ENCODE measurements at regions not wholly inside any gene's neighbourhood (a gene's known extent, or its start where the extent isn't known, plus 50 kb on each side); places are given as distances from the start of the nearest gene placed in this dataset.

GRCh38 chr12:98253207-98254037 lies 262.0 kb upstream of the TMPO start:
- 51 to 55% methylated on average over 7 of the region's 7 CpGs for WGBS, 2 donors
- TF ChIP-seq POLR2A (IDR thresholded peaks at IDR 0.05) = no peak
- TF ChIP-seq, protein P1, sequence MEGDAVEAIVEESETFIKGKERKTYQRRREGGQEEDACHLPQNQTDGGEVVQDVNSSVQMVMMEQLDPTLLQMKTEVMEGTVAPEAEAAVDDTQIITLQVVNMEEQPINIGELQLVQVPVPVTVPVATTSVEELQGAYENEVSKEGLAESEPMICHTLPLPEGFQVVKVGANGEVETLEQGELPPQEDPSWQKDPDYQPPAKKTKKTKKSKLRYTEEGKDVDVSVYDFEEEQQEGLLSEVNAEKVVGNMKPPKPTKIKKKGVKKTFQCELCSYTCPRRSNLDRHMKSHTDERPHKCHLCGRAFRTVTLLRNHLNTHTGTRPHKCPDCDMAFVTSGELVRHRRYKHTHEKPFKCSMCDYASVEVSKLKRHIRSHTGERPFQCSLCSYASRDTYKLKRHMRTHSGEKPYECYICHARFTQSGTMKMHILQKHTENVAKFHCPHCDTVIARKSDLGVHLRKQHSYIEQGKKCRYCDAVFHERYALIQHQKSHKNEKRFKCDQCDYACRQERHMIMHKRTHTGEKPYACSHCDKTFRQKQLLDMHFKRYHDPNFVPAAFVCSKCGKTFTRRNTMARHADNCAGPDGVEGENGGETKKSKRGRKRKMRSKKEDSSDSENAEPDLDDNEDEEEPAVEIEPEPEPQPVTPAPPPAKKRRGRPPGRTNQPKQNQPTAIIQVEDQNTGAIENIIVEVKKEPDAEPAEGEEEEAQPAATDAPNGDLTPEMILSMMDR (IDR thresholded peaks at IDR 0.05) = no peak
- TF ChIP-seq EP300 (IDR thresholded peaks at IDR 0.05) = no peak
- Histone ChIP-seq H3K27ac (no peak overlapping the region), H3K9me3 (no peaks in the 10 kb centered on the region), H3K27me3 (no peaks in the 10 kb centered on the region), H3K4me3 (no peak overlapping the region), H3K4me1 (no peaks in the 10 kb centered on the region), H3K36me3 (no peaks in the 10 kb centered on the region)
- no peak for DNase-seq (ENCODE audit: low spot score in 2 of 2)

GRCh38 chr12:98256830-98257229 lies 258.6 kb upstream of the TMPO start:
- Histone ChIP-seq H3K36me3 (no peaks in the 10 kb centered on the region), H3K9me3 (no peaks in the 10 kb centered on the region), H3K4me3 (no peak overlapping the region), H3K4me1 (no peaks in the 10 kb centered on the region), H3K27ac (no peak overlapping the region), H3K27me3 (no peaks in the 10 kb centered on the region)
- 94 to 97% methylated on average over 1 of the region's 1 CpG for WGBS, 2 donors
- TF ChIP-seq POLR2A (IDR thresholded peaks at IDR 0.05) = no peak
- TF ChIP-seq, protein P1 (IDR thresholded peaks at IDR 0.05) = no peak
- TF ChIP-seq EP300 (IDR thresholded peaks at IDR 0.05) = no peak
- no peak for DNase-seq (ENCODE audit: low spot score in 2 of 2)

DNA sequence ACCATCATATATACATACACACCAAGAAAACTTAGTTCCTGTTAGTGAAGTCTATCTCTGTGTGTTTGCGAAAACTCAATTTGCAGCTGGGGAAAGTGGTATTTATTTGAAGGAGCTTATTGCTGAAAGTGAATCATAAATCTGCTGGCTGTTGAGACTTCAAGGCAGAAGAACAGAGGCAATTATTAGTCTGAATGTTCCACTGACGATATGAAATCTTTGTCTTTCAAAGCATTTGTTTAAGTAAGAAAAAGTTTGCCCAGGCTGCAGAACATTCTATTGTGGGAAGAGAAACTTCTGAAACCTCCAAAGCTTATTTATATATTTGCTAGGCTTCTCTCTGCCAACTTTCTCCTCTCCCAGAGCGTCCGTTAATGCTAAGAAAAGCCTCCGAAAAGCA lies 255.7 kb upstream of the TMPO start:
- 17 to 23% methylated on average over 5 of the region's 5 CpGs for whole genome bisulfite sequencing, 2 donors

GRCh38 chr12:98260276-98260675 lies 255.1 kb upstream of the TMPO start:
- Histone ChIP-seq H3K27ac (peak overlapping the region in 1 of 4 donors; percentile 26), H3K36me3 (no peaks in the 10 kb centered on the region), H3K27me3 (no peaks in the 10 kb centered on the region), H3K4me3 (no peak overlapping the region), H3K4me1 (no peaks in the 10 kb centered on the region), H3K9me3 (no peaks in the 10 kb centered on the region)
- no peak for DNase-seq (ENCODE audit: low spot score in 2 of 2)
- WGBS, 2 donors = 67 to 77% methylated on average over 5 of the region's 5 CpGs
- TF ChIP-seq POLR2A (IDR thresholded peaks at IDR 0.05) (no peak), EP300 (IDR thresholded peaks at IDR 0.05) (no peak)
- TF ChIP-seq, protein P1 (IDR thresholded peaks at IDR 0.05) = no peak

More for the DNA sequence above, 255.7 kb upstream of the TMPO start:
- H3K27ac ChIP-seq = peak overlapping the region in 1 of 4 donors; percentile 26
- no peak for DNase-seq (ENCODE audit: low spot score in 2 of 2)
- no peaks in the 10 kb centered on the region for H3K4me1 ChIP-seq
- H3K4me3 ChIP-seq = no peak overlapping the region
- no peaks in the 10 kb centered on the region for H3K9me3 ChIP-seq
- H3K36me3 ChIP-seq = no peaks in the 10 kb centered on the region
- no peaks in the 10 kb centered on the region for H3K27me3 ChIP-seq
- TF ChIP-seq EP300 (IDR thresholded peaks at IDR 0.05) (no peak), POLR2A (IDR thresholded peaks at IDR 0.05) (no peak)
- TF ChIP-seq, protein P1 (IDR thresholded peaks at IDR 0.05) = no peak

DNA sequence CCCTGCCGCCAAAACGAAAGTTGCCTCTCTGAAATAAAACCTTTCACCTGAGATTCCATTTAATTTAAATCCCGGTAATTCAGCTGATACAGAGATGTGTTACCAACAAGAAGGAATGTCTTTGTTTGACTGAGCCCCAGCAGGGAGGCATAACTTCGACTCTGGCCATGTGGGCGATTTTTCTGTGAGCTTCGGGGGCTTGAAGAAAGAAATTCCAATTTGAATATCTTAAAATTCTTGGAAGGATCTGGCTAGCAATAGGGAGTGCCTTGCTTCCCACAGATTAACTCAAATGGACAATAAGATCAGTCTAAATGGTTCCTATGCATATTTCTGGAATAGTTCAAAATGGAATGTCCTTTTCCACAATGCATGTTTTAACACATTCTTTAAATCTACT lies 252.5 kb upstream of the TMPO start:
- DNase-seq (ENCODE audit: low spot score in 2 of 2) = no peak
- Histone ChIP-seq H3K27ac (no peak overlapping the region), H3K4me3 (peak overlapping the region in 1 of 4 donors; percentile 27), H3K9me3 (peaks cover 0 to 12% (median 4%) of the 10 kb centered on the region in 4 donors), H3K36me3 (no peaks in the 10 kb centered on the region), H3K4me1 (no peaks in the 10 kb centered on the region), H3K27me3 (no peaks in the 10 kb centered on the region)
- WGBS, 2 donors = 50 to 52% methylated on average over 6 of the region's 6 CpGs
- TF ChIP-seq POLR2A (IDR thresholded peaks at IDR 0.05) = no peak
- TF ChIP-seq, protein P1 (IDR thresholded peaks at IDR 0.05) = no peak
- no peak for TF ChIP-seq EP300 (IDR thresholded peaks at IDR 0.05)

All from tibial nerve (tissue), 4 donors.